GM12878 (cell line): ENCODE measurements at regions not wholly inside any gene's neighbourhood (a gene's known extent, or its start where the extent isn't known, plus 50 kb on each side); places are given as distances from the start of the nearest gene placed in this dataset.

ENCODE experiments used
- ATAC-seq: fragments of 200-7000 bp; cut with Tn5 transposase; 3 replicates; pipeline ENCODE4 v1.9.1; 2020; ENCODE audit warnings: mild to moderate bottlenecking, moderate library complexity
- BruUV-seq: library from RNA; stranded (reverse); fragments of 400-500 nt; replicated peaks from 2 replicates; lab custom pipeline; 2021; lab: Mats Ljungman, UMichigan
- CTCF ChIA-PET: fragments of 300-600 bp; sonication (Branson Sonifier 250); formaldehyde crosslinking; extraction: SDS; loops from one replicate; lab custom pipeline; 2021; ENCODE audit warnings: inconsistent platforms; lab: Yijun Ruan, JAX
- POLR2A ChIA-PET: fragments of 350-600 bp; formaldehyde crosslinking; extraction: SDS; loops from one replicate; lab custom pipeline; 2021; ENCODE audit warnings: inconsistent platforms; lab: Charles Lee
- RAD21 ChIA-PET: fragments of 300-600 bp; sonication (Branson Sonifier 250); formaldehyde crosslinking; loops from one replicate; lab custom pipeline; 2023; ENCODE audit warnings: antibody characterized with exemption; ENCODE audit not compliant: unreplicated experiment; lab: Charles Lee
- SMC1A ChIA-PET: fragments of 300-600 bp; sonication (Branson Sonifier 250); formaldehyde crosslinking; loops from one replicate; lab custom pipeline; 2023; ENCODE audit not compliant: unreplicated experiment, uncharacterized antibody; lab: Charles Lee
- DNase-seq: peaks from one replicate; pipeline ENCODE4 v3.0.0-alpha.2; 2011; ENCODE audit warnings: low read depth, low spot score
- FAIRE-seq: peaks from 3 replicates; lab custom pipeline; 2011; peaks lifted over from hg19 to GRCh38; lab: Jason Lieb, UNC
- H2AFZ ChIP-seq: 2 replicates; pipeline ENCODE4 v1.6.0; 2011; ENCODE audit warnings: low read depth, low read length, control low read depth; ENCODE audit not compliant: control insufficient read depth
- H3K27ac ChIP-seq: 2 replicates; pipeline ENCODE4 v1.5.1; 2011; ENCODE audit warnings: control low read depth; ENCODE audit not compliant: control insufficient read depth, insufficient read depth
- H3K27me3 ChIP-seq, 2 experiments: replicated peaks in 1 of 2; 2 replicates each; pipeline versions ENCODE4 v1.6.0 to v1.6.1; 2011; ENCODE audit warnings: low read length in 1 of 2; ENCODE audit not compliant: control insufficient read depth in 2 of 2, insufficient read depth in 2 of 2
- H3K36me3 ChIP-seq, 2 experiments: 2 replicates each; pipeline ENCODE4 v1.5.1; 2011; ENCODE audit warnings: low read length in 1 of 2; ENCODE audit not compliant: control insufficient read depth in 2 of 2, insufficient read depth in 2 of 2
- H3K4me1 ChIP-seq: 2 replicates; pipeline ENCODE4 v1.6.1; 2011; ENCODE audit warnings: mild to moderate bottlenecking, low read length, moderate library complexity, mixed read lengths; ENCODE audit not compliant: control insufficient read depth, insufficient read depth
- H3K4me2 ChIP-seq: 2 replicates; pipeline ENCODE4 v1.6.0; 2011; ENCODE audit warnings: control low read depth; ENCODE audit not compliant: control insufficient read depth, insufficient read depth
- H3K4me3 ChIP-seq: fragments of 200-600 bp; sonication (generic); 2 replicates; pipeline ENCODE4 v1.5.1; 2016
- H3K79me2 ChIP-seq: 2 replicates; pipeline ENCODE4 v1.6.0; 2011; ENCODE audit warnings: low read length; ENCODE audit not compliant: control insufficient read depth, insufficient read depth
- H3K9ac ChIP-seq: 2 replicates; pipeline ENCODE4 v1.8.0; 2011; ENCODE audit warnings: low read length, control low read depth, mixed read lengths; ENCODE audit not compliant: control insufficient read depth, insufficient read depth
- H3K9me3 ChIP-seq: replicated peaks from 3 replicates; pipeline ENCODE4 v1.5.1; 2011; ENCODE audit warnings: mild to moderate bottlenecking, low read length; ENCODE audit not compliant: control insufficient read depth, insufficient read depth
- H4K20me1 ChIP-seq: 2 replicates; pipeline ENCODE4 v1.6.0; 2011; ENCODE audit not compliant: control insufficient read depth, insufficient read depth
- BCL3 ChIP-seq: IDR thresholded peaks from 2 replicates; pipeline ENCODE4 v1.6.1; 2011; ENCODE audit warnings: borderline replicate concordance, low read depth, mild to moderate bottlenecking, moderate library complexity, low read length; ENCODE audit not compliant: insufficient read depth, poor library complexity, severe bottlenecking
- CREB1 ChIP-seq: IDR thresholded peaks from 2 replicates; pipeline ENCODE4 v1.6.1; 2012; ENCODE audit warnings: low read depth, mild to moderate bottlenecking, inconsistent platforms
- GABPA ChIP-seq: IDR thresholded peaks from 2 replicates; pipeline ENCODE4 v1.6.1; 2014; ENCODE audit warnings: antibody characterized with exemption, low read depth, mild to moderate bottlenecking, inconsistent platforms
- HDAC6 ChIP-seq: fragments of 200-600 bp; sonication (generic); IDR thresholded peaks from one replicate; pipeline ENCODE4 v1.8.0; 2017; ENCODE audit warnings: antibody characterized with exemption; ENCODE audit not compliant: unreplicated experiment
- JUNB ChIP-seq: IDR thresholded peaks from 2 replicates; pipeline ENCODE4 v1.6.1; 2016; ENCODE audit warnings: antibody characterized with exemption, mild to moderate bottlenecking
- MXI1 ChIP-seq: fragments of 150-350 bp; IDR thresholded peaks from 2 replicates; pipeline ENCODE4 v1.6.1; 2011; ENCODE audit warnings: low read depth, mild to moderate bottlenecking, inconsistent platforms, low read length, improper control_type of control experiment
- NFYB ChIP-seq: IDR thresholded peaks from 2 replicates; pipeline ENCODE4 v1.6.1; 2011; ENCODE audit warnings: low read depth, mild to moderate bottlenecking, low read length, improper control_type of control experiment, moderate library complexity; ENCODE audit not compliant: insufficient read depth
- NRF1 ChIP-seq: conservative IDR thresholded peaks from 2 replicates; pipeline ENCODE4 v1.6.1; 2011; ENCODE audit warnings: mild to moderate bottlenecking, low read depth, low read length, improper control_type of control experiment
- POLR2AphosphoS2 ChIP-seq: IDR thresholded peaks from 2 replicates; pipeline ENCODE4 v1.6.1; 2011; ENCODE audit warnings: low read depth, mild to moderate bottlenecking, low read length, improper control_type of control experiment, moderate library complexity
- POLR2AphosphoS5 ChIP-seq: IDR thresholded peaks from 2 replicates; pipeline ENCODE4 v1.6.1; 2011; ENCODE audit warnings: mild to moderate bottlenecking, low read length, inconsistent platforms
- RAD21 ChIP-seq: IDR thresholded peaks from 2 replicates; pipeline ENCODE4 v1.6.1; 2011; ENCODE audit warnings: mild to moderate bottlenecking, low read depth, low read length, moderate library complexity; ENCODE audit not compliant: insufficient read depth
- RFX5 ChIP-seq: IDR thresholded peaks from 2 replicates; pipeline ENCODE4 v1.6.1; 2011; ENCODE audit warnings: low read depth, low read length, improper control_type of control experiment
- SMAD5 ChIP-seq: IDR thresholded peaks from 2 replicates; pipeline ENCODE4 v1.6.1; 2016; ENCODE audit warnings: antibody characterized with exemption, low read depth
- SREBF2 ChIP-seq: IDR thresholded peaks from 2 replicates; pipeline ENCODE4 v1.6.1; 2012; ENCODE audit warnings: mild to moderate bottlenecking, low read length
- ZNF24 ChIP-seq: fragments of 450-650 bp; IDR thresholded peaks from 2 replicates; pipeline ENCODE4 v1.6.1; 2017; ENCODE audit warnings: antibody characterized with exemption, mild to moderate bottlenecking
- WGBS: methylation state at CpG from one replicate; pipeline ENCODE4 v1.1.6; 2016; ENCODE audit warnings: low lambda C conversion rate; ENCODE audit not compliant: insufficient replicate concordance, insufficient coverage; ENCODE audit errors: missing lambda C conversion rate; 5-methylcytosine and 5-hydroxymethylcytosine counted together
- in situ Hi-C: fragments of 300-500 bp; cut with MboI; formaldehyde crosslinking; loops from 9 replicates; pipeline ENCODE4 v1.14.3; 2018; ENCODE audit warnings: mixed read lengths
- intact Hi-C: fragments of 100-400 bp; cut with micrococcal nuclease; formaldehyde crosslinking; loops from one replicate; pipeline ENCODE4 v1.14.2; 2022; ENCODE audit not compliant: unreplicated experiment
- TF ChIP-seq, protein P1 (sequence below): IDR thresholded peaks from 2 replicates; pipeline ENCODE4 v1.6.1; 2011; ENCODE audit warnings: low read depth, mild to moderate bottlenecking, low read length, moderate library complexity, borderline replicate concordance; ENCODE audit errors: extremely low read depth
- TF ChIP-seq, protein P2 (sequence below): fragments of 450-650 bp; IDR thresholded peaks from 2 replicates; pipeline ENCODE4 v1.6.1; 2016; ENCODE audit warnings: mild to moderate bottlenecking

- Histone ChIP-seq H3K4me2 (no peak overlapping the region), H3K4me3 (no peak overlapping the region), H3K4me1 (no peaks in the 10 kb centered on the region), H3K9ac (no peak overlapping the region), H3K36me3 (no peaks in the 10 kb centered on the region), H4K20me1 (no peaks in the 10 kb centered on the region), H2AFZ (no peak overlapping the region), H3K27me3 (no peaks in the 10 kb centered on the region), H3K27ac (no peak overlapping the region), H3K79me2 (no peaks in the 10 kb centered on the region), H3K9me3 (no peaks in the 10 kb centered on the region)
- RAD21 ChIA-PET: no interaction called here
- ATAC-seq (no peak), DNase-seq (no peak), FAIRE-seq (no peak)
- no TSS peak for BruUV-seq
- CTCF ChIA-PET: no interaction called here
- POLR2A ChIA-PET: no interaction called here
- TF ChIP-seq ZNF24 (no peak), POLR2AphosphoS5 (no peak), CREB1 (no peak), SMAD5 (no peak), GABPA (no peak), RAD21 (no peak), HDAC6 (no peak), BCL3 (no peak), RFX5 (no peak), NRF1 (no peak), MXI1 (no peak), JUNB (no peak), SREBF2 (no peak), POLR2AphosphoS2 (no peak), NFYB (no peak)
- TF ChIP-seq, protein P1, sequence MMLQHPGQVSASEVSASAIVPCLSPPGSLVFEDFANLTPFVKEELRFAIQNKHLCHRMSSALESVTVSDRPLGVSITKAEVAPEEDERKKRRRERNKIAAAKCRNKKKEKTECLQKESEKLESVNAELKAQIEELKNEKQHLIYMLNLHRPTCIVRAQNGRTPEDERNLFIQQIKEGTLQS: no peak
- TF ChIP-seq, protein P2, sequence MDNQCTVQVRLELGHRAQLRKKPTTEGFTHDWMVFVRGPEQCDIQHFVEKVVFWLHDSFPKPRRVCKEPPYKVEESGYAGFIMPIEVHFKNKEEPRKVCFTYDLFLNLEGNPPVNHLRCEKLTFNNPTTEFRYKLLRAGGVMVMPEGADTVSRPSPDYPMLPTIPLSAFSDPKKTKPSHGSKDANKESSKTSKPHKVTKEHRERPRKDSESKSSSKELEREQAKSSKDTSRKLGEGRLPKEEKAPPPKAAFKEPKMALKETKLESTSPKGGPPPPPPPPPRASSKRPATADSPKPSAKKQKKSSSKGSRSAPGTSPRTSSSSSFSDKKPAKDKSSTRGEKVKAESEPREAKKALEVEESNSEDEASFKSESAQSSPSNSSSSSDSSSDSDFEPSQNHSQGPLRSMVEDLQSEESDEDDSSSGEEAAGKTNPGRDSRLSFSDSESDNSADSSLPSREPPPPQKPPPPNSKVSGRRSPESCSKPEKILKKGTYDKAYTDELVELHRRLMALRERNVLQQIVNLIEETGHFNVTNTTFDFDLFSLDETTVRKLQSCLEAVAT: no peak
- SMC1A ChIA-PET: no interaction called here
- intact Hi-C loops (no loop called here), in situ Hi-C loops (no loop called here)
- 21% methylated on average over 2 of the region's 2 CpGs for WGBS
These were observed 586.5 kb upstream of the PTPRD start for GRCh38 chr9:11199335-11199734.
